Sigmoid colon (tissue), 4 donors: ENCODE measurements at regions not wholly inside any gene's neighbourhood (a gene's known extent, or its start where the extent isn't known, plus 50 kb on each side); places are given as distances from the start of the nearest gene placed in this dataset.

ENCODE experiments used
- CTCF ChIP-seq, 4 experiments: fragments of 450-650 bp in 3 of 4; fragments of 200-600 bp in 1 of 4; IDR thresholded peaks; one replicate each; pipeline ENCODE4 v1.5.1; 2016 to 2019; ENCODE audit warnings: antibody characterized with exemption in 4 of 4, mild to moderate bottlenecking in 3 of 4, moderate library complexity in 2 of 4
- EP300 ChIP-seq, 4 donors: sonication (generic); formaldehyde crosslinking; IDR thresholded peaks; one replicate each; pipeline ENCODE4 v1.6.1; 2017; ENCODE audit warnings: antibody characterized with exemption in 4 of 4
- POLR2A ChIP-seq, 2 donors: fragments of 450-650 bp; IDR thresholded peaks; one replicate each; pipeline ENCODE4 v1.6.1; 2016; ENCODE audit warnings: antibody characterized with exemption in 2 of 2, mild to moderate bottlenecking in 2 of 2, moderate library complexity in 2 of 2
- POLR2AphosphoS5 ChIP-seq, 4 donors: sonication (generic); formaldehyde crosslinking; IDR thresholded peaks; one replicate each; pipeline ENCODE4 v1.6.1; 2017; ENCODE audit warnings: antibody characterized with exemption in 4 of 4

- no peak for TF ChIP-seq POLR2A (IDR thresholded peaks at IDR 0.05)
- TF ChIP-seq CTCF (IDR thresholded peaks at IDR 0.05) = no peak
- no peak for TF ChIP-seq EP300 (IDR thresholded peaks at IDR 0.05)
- TF ChIP-seq POLR2AphosphoS5 (IDR thresholded peaks at IDR 0.05) = no peak
Observed at GRCh38 chr7:53383131-53383530, 347.7 kb downstream of the POM121L12 start.
